BLaER1 (cell line): ENCODE measurements at regions not wholly inside any gene's neighbourhood (a gene's known extent, or its start where the extent isn't known, plus 50 kb on each side); places are given as distances from the start of the nearest gene placed in this dataset.

ENCODE experiments used
- H3K27ac ChIP-seq: shearing (Covaris generic); formaldehyde crosslinking; 2 replicates; pipeline ENCODE4 v1.8.1; 2022
- H3K27me3 ChIP-seq: shearing (Covaris generic); formaldehyde crosslinking; 2 replicates; pipeline ENCODE4 v1.8.1; 2022
- H3K36me3 ChIP-seq: shearing (Covaris generic); formaldehyde crosslinking; 2 replicates; pipeline ENCODE4 v1.8.1; 2022
- H3K4me1 ChIP-seq: shearing (Covaris generic); formaldehyde crosslinking; 2 replicates; pipeline ENCODE4 v1.8.1; 2022
- H3K4me2 ChIP-seq: shearing (Covaris generic); formaldehyde crosslinking; 2 replicates; pipeline ENCODE4 v1.8.1; 2022
- H3K4me3 ChIP-seq: shearing (Covaris generic); formaldehyde crosslinking; 2 replicates; pipeline ENCODE4 v1.8.1; 2022
- H3K9ac ChIP-seq: shearing (Covaris generic); formaldehyde crosslinking; 2 replicates; pipeline ENCODE4 v1.8.1; 2022
- H3K9me3 ChIP-seq: shearing (Covaris generic); formaldehyde crosslinking; 2 replicates; pipeline ENCODE4 v1.8.1; 2022
- H4K20me1 ChIP-seq: shearing (Covaris generic); formaldehyde crosslinking; 2 replicates; pipeline ENCODE4 v1.8.1; 2022
- Cebpa-rat ChIP-seq: shearing (Covaris generic); IDR thresholded peaks from 2 replicates; pipeline ENCODE4 v1.8.1; 2022

DNA sequence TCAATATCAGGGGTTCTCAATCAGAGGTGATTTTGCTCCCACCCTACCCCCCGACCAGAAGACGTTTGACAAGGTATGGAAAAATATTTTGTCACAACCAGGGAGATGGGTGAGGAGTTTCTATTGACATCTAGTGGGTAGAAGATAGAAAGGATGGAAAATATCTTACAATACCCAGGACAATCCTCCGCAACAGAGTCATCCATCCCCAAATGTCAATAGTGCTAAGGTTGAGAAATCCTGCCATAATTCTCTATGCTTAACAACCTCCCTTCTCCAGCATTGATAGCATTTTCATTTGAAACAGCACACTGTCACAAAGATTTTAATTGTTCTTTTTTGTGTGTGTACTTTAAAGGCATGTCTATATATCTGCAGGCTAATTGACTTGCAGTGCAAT, 890.5 kb downstream of the PDHA2 start:
- Histone ChIP-seq H3K4me2 (no peak overlapping the region), H4K20me1 (no peaks in the 10 kb centered on the region), H3K27ac (no peak overlapping the region), H3K9ac (no peak overlapping the region), H3K36me3 (no peaks in the 10 kb centered on the region), H3K9me3 (peaks cover 10% of the 10 kb centered on the region), H3K4me1 (no peaks in the 10 kb centered on the region), H3K27me3 (no peaks in the 10 kb centered on the region), H3K4me3 (no peak overlapping the region)
- TF ChIP-seq Cebpa-rat: no peak

DNA sequence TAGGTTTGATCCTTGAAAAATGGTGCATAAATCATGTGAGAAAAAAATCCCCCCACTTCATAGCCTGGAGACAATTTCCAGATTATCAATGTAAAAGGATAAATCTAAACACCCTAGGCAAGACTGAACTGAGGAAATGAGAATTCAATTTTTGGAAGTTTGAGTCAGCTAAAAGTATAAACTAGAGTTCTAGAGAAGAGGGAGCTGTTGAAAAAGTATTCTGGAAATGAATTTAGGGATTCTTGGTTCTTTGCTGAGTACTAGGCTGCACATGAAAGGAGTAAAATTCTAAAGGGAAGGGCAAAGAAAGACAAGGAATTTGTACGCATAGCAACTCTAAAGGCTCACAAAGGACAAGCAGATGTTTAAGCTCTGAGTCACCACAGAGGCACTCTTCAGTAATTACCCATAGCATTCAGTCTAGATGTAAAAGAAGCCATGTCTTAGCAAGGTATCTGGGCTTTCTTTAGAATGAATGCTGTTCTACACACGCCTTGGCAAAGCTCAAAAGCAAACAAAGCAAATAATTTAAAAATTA, 896.5 kb downstream of the PDHA2 start:
- Histone ChIP-seq H3K9ac (no peak overlapping the region), H3K27ac (no peak overlapping the region), H3K4me2 (no peak overlapping the region)

DNA sequence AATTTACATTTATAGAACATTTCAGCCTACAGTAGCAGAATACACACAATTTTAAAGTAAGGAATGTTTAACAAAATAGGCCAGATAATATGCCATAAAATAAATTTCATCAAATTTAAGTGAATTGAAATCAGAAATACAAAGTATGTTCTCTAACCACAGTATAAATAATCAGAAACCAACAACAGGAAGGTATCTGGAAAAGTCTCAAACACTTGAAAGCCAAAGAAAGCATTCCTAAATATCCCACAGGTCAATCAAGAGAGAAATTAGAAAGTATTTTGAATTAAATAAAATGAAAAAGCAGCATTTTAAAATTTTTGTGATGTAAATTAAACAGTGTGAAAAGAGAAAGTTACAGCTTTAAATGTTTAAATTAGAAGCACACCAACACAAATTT, 899.2 kb downstream of the PDHA2 start:
- H3K4me2 ChIP-seq: no peak overlapping the region
- no peak for TF ChIP-seq Cebpa-rat
- no peaks in the 10 kb centered on the region for H4K20me1 ChIP-seq
- no peak overlapping the region for H3K4me3 ChIP-seq
- H3K9ac ChIP-seq: no peak overlapping the region
- peaks cover 15% of the 10 kb centered on the region for H3K9me3 ChIP-seq
- H3K27me3 ChIP-seq: no peaks in the 10 kb centered on the region
- no peak overlapping the region for H3K27ac ChIP-seq
- no peaks in the 10 kb centered on the region for H3K36me3 ChIP-seq
- no peaks in the 10 kb centered on the region for H3K4me1 ChIP-seq

More for the DNA sequence above, 896.5 kb downstream of the PDHA2 start:
- peaks cover 10% of the 10 kb centered on the region for H3K9me3 ChIP-seq
- no peaks in the 10 kb centered on the region for H3K36me3 ChIP-seq
- no peaks in the 10 kb centered on the region for H3K27me3 ChIP-seq
- no peaks in the 10 kb centered on the region for H3K4me1 ChIP-seq
- H3K4me3 ChIP-seq: no peak overlapping the region
- TF ChIP-seq Cebpa-rat: no peak
- H4K20me1 ChIP-seq: no peaks in the 10 kb centered on the region

DNA sequence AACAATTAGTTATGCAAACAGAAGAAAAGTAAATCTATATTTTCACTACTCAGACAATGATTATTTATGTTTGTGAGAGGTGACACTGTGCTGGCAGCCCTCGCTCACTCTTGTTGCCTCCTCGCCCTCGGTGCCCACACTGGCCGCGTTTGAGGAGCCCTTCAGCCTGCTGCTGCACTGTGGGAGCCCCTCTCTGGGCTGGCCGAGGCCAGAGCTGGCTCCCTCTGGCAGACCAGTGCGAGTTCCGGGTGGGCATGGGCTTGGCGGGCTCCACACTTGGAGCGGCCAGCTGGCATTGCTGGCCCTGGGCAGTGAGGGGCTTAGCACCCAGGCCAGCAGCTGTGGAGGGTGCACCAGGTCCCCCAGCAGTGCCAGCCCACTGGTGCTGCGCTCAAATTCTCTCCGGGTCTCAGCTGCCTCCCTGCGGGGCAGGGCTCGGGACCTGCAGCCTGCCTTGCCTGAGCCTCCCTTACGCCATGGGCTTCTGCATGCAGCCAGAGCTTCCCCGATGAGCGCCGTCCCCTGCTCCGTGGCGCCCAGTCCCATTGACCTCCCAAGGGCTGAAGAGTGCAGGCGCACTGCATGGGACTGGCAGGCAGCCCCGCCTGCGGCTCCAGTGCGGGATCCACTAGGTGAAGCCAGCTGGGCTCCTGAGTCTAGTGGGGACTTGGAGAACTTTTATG, 902.6 kb downstream of the PDHA2 start:
- no peaks in the 10 kb centered on the region for H3K36me3 ChIP-seq
- no peak overlapping the region for H3K4me2 ChIP-seq
- no peak overlapping the region for H3K9ac ChIP-seq
- H3K27ac ChIP-seq: no peak overlapping the region
- H3K27me3 ChIP-seq: no peaks in the 10 kb centered on the region
- no peak overlapping the region for H3K4me3 ChIP-seq
- no peaks in the 10 kb centered on the region for H3K4me1 ChIP-seq
- H3K9me3 ChIP-seq: peaks cover 15% of the 10 kb centered on the region
- no peaks in the 10 kb centered on the region for H4K20me1 ChIP-seq
- TF ChIP-seq Cebpa-rat: no peak

DNA sequence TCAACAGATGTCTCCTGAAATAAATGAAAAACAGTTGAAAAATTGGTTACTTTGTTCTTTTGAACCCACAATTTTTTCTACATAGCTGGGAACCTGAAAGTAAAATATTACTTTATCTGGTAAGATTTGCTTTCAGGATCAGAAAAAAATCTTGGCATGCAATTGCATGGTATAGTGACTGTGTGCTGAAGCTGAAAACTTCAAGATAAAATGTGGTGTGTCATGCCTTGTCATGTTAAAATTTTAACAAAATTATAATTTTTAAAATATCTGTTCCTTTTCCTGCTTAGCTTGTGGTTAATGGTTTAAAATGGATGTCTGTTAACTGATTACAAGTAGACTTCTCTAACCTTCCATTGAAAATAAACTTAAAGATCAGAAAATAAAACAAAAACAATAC, 904.8 kb downstream of the PDHA2 start:
- Histone ChIP-seq H3K27me3 (no peaks in the 10 kb centered on the region), H3K4me3 (no peak overlapping the region), H3K4me2 (no peak overlapping the region), H4K20me1 (no peaks in the 10 kb centered on the region), H3K36me3 (no peaks in the 10 kb centered on the region), H3K27ac (no peak overlapping the region), H3K9me3 (peaks cover 15% of the 10 kb centered on the region), H3K4me1 (no peaks in the 10 kb centered on the region), H3K9ac (no peak overlapping the region)
- no peak for TF ChIP-seq Cebpa-rat

DNA sequence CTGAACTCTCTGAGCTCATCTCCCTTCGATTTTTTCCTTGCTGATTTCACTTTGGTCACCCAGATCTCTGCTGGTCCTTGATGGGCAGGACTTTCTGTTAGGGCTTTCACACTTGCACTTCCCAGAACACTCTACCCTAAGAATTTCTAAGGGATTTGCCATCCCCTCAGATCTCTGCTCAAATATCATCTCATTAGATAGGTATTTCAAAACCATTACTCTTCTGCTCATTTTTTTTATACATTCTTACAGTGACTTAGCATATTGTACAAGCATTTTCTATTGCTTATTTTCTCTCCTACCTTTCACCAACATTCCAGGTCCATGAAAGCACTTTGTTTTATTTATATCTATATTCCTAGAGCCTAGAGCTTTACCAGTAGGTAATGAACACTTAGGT, 913.3 kb downstream of the PDHA2 start:
- Histone ChIP-seq H4K20me1 (no peaks in the 10 kb centered on the region), H3K4me3 (no peak overlapping the region), H3K27me3 (no peaks in the 10 kb centered on the region), H3K4me2 (no peak overlapping the region), H3K9me3 (peaks cover 5% of the 10 kb centered on the region), H3K9ac (no peak overlapping the region), H3K4me1 (no peaks in the 10 kb centered on the region), H3K27ac (no peak overlapping the region), H3K36me3 (no peaks in the 10 kb centered on the region)
- no peak for TF ChIP-seq Cebpa-rat

DNA sequence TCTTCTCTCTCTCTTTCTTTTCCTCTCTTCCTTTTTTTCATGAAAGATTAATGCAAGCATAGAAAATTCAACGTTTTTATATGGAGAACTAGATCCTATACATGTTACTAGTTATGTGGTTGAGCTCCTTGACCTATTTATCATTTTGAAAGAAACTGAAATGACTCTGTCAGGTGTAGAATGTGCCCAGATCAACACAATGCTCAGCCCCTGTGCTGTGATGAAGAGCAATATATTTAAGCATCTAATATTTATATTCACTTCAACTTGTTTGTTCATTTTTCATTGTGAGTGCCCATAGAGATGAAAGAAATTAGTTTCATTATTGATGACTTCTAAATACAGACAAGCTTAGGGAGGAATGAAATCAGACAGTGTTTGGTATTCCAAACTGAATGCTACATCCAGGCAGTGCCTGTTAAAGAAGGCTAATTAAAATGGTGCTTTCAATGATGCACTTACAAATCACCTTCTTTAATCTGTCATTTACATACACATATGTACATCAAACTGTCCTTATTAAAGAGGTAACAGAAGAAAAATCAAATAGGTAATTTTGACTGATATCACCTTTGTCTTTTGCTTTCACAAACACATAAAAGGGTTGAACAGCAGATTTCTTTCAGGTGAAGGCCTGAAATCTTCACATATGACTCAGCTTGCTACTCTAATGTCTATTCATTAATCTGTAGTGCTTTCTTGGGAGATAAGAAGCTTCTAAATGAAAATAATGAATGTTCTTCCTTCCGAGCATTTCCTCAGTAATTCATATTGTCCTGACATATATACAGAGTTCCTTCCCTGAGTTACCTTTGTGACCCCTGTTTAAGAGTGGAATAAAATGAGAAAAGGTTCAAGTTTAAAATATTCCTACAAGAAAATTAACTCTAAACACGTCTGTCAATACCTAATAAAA, 915.9 kb downstream of the PDHA2 start:
- no peak for TF ChIP-seq Cebpa-rat
- H3K4me3 ChIP-seq: no peak overlapping the region

DNA sequence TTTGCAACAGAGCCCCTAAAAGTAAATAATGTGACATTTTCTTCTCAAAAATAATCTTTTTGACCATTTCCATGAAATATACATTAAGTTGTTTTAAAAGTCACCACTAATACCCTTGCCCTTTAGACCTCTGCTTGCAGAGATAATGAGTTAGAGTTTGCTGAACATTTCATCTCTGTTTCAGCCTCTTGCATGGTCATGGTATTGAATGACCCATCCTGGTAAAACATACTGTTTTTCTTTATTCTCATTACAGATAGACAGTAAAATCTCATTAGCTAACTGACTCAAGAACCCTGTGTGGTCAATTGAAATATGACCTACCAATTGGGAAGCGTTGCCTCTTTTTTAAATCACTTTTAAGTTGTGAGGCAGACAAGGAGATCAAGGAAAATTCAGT, 916.7 kb downstream of the PDHA2 start:
- Histone ChIP-seq H3K36me3 (no peaks in the 10 kb centered on the region), H3K4me3 (no peak overlapping the region), H3K4me1 (peaks cover 5% of the 10 kb centered on the region; the same call in 1 of the 2 replicates), H3K27me3 (no peaks in the 10 kb centered on the region), H3K4me2 (no peak overlapping the region), H4K20me1 (no peaks in the 10 kb centered on the region), H3K9me3 (no peaks in the 10 kb centered on the region), H3K9ac (no peak overlapping the region), H3K27ac (no peak overlapping the region)
- no peak for TF ChIP-seq Cebpa-rat

More for the DNA sequence above, 915.9 kb downstream of the PDHA2 start:
- Histone ChIP-seq H3K27ac (no peak overlapping the region), H3K9ac (no peak overlapping the region), H3K4me2 (no peak overlapping the region), H3K9me3 (no peaks in the 10 kb centered on the region), H3K36me3 (no peaks in the 10 kb centered on the region), H3K4me1 (peaks cover 5% of the 10 kb centered on the region; the same call in 1 of the 2 replicates), H4K20me1 (no peaks in the 10 kb centered on the region), H3K27me3 (no peaks in the 10 kb centered on the region)

DNA sequence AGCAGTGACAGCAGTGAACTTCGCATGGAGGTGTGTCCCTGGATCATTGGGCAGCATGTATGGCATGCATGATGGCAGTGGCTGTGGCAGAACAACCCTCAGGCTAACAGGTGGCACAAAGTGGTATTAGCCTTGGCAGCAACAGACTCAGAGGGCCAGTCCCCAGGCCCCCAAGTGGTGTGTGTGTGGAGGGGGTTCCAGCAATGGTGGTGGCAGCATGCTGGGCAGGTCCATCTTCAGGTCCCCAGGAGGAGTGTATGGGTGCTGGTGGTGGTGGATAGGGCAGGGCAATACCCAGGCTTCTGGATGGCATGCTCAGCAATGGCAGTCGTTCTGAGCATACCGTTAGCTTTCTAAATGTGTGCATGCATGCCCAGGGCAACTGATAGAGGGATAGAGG, 923.7 kb downstream of the PDHA2 start:
- Histone ChIP-seq H4K20me1 (no peaks in the 10 kb centered on the region), H3K9me3 (no peaks in the 10 kb centered on the region), H3K27ac (no peak overlapping the region), H3K4me1 (peaks cover 5% of the 10 kb centered on the region; the same call in 1 of the 2 replicates), H3K4me3 (no peak overlapping the region), H3K9ac (no peak overlapping the region), H3K36me3 (no peaks in the 10 kb centered on the region), H3K4me2 (no peak overlapping the region), H3K27me3 (no peaks in the 10 kb centered on the region)
- no peak for TF ChIP-seq Cebpa-rat

DNA sequence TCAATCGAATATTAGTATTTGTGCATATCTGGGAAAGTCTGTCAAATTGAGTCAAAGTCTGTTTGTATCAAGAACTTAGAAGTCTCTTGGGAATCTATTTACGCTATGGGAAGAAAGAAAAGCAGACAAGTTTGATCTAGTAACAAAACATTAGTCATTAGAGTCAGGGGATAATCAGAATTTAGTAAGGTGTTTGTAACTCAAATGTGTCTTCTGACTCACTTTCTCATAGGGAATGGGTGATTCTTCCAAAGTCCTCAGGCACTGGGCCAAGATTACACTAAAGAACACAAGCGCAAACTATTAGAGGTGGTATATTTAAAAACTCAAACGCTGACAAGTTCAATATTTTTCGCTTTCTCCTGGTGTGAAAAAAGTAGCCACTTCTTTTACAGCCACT, 926.5 kb downstream of the PDHA2 start:
- Histone ChIP-seq H3K27me3 (no peaks in the 10 kb centered on the region), H3K9ac (no peak overlapping the region), H3K9me3 (no peaks in the 10 kb centered on the region), H3K27ac (no peak overlapping the region), H3K36me3 (no peaks in the 10 kb centered on the region), H4K20me1 (no peaks in the 10 kb centered on the region), H3K4me1 (no peaks in the 10 kb centered on the region), H3K4me3 (no peak overlapping the region), H3K4me2 (no peak overlapping the region)
- TF ChIP-seq Cebpa-rat: no peak
